ENCODE measurements at regions not wholly inside any gene's neighbourhood (a gene's known extent, or its start where the extent isn't known, plus 50 kb on each side); places are given as distances from the start of the nearest gene placed in this dataset.

DNA sequence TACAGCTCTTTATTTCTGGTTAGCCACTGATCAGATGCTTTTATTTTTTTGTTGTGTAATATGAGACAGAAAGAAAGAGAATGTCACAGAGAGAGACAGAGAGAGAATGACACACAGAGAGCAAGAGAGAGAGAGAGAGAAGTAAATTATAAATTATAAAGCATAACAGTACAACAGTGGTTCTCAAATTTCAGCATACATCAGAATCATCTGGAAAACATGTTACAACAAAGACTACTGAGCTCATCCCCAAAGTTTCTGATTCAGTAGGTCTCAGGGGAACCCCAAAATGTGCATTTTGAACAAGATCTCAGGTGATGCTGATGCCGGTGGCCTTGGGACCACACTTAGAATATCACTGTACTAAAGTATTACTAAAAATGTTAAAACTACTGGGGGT, 245.8 kb upstream of the DIAPH2 start:
- no peak for TF ChIP-seq POLR2AphosphoS5 (IDR thresholded peaks at IDR 0.05)
- TF ChIP-seq, protein P1, sequence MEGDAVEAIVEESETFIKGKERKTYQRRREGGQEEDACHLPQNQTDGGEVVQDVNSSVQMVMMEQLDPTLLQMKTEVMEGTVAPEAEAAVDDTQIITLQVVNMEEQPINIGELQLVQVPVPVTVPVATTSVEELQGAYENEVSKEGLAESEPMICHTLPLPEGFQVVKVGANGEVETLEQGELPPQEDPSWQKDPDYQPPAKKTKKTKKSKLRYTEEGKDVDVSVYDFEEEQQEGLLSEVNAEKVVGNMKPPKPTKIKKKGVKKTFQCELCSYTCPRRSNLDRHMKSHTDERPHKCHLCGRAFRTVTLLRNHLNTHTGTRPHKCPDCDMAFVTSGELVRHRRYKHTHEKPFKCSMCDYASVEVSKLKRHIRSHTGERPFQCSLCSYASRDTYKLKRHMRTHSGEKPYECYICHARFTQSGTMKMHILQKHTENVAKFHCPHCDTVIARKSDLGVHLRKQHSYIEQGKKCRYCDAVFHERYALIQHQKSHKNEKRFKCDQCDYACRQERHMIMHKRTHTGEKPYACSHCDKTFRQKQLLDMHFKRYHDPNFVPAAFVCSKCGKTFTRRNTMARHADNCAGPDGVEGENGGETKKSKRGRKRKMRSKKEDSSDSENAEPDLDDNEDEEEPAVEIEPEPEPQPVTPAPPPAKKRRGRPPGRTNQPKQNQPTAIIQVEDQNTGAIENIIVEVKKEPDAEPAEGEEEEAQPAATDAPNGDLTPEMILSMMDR (IDR thresholded peaks at IDR 0.05): no peak
- no peak for TF ChIP-seq EP300 (IDR thresholded peaks at IDR 0.05; ENCODE audit: low read depth)

All from transverse colon (tissue), 4 donors.